GM20000 (cell line): ENCODE measurements at regions not wholly inside any gene's neighbourhood (a gene's known extent, or its start where the extent isn't known, plus 50 kb on each side); places are given as distances from the start of the nearest gene placed in this dataset.

ENCODE experiments used
- DNase-seq: peaks from one replicate; pipeline ENCODE4 v3.0.0; 2012; ENCODE audit warnings: low spot score
- TF ChIP-seq, protein P1 (sequence below): IDR thresholded peaks from 2 replicates; pipeline ENCODE4 v1.5.1; 2012; ENCODE audit warnings: mild to moderate bottlenecking, control low read depth; ENCODE audit errors: extremely low read depth, missing control alignments

DNA sequence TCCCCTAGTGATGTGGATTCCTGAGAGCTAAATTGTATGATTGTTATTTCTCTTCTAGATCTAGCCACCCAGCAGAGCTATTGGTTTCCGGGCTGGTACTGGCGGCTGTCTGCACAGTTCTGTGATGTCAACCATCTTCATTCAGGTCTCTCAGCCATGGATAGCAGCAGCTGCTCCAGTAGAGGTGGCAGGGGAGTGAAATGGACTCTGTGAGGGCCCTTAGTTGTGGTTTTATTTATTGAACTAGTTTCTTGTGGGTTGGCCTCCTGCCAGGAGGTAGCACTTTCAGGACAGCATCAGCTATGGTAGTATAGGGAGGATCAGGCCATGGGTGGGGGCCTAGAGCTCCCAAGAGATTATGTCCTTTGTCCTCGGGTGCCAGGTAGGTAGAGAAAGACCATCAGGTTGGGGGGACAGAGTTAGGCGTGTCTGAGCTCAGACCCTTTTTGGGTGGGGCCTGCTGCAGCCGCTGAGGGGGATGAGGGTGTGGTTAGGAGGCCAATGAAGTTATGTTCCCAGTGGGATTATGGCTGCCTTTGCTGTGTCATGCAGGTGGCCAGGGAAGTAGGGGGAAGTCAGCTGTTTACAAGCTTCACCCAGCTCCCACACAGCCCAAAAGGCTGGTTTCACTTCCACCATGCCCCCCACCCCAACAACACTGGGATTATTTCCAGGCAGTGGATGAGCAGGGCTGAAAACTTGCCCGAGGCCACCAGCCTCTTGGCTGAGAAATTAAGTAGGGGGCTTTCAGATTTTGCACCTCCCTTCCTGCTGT, 55.1 kb upstream of the RGS4 start:
- DNase-seq, result no peak
- TF ChIP-seq, protein P1, sequence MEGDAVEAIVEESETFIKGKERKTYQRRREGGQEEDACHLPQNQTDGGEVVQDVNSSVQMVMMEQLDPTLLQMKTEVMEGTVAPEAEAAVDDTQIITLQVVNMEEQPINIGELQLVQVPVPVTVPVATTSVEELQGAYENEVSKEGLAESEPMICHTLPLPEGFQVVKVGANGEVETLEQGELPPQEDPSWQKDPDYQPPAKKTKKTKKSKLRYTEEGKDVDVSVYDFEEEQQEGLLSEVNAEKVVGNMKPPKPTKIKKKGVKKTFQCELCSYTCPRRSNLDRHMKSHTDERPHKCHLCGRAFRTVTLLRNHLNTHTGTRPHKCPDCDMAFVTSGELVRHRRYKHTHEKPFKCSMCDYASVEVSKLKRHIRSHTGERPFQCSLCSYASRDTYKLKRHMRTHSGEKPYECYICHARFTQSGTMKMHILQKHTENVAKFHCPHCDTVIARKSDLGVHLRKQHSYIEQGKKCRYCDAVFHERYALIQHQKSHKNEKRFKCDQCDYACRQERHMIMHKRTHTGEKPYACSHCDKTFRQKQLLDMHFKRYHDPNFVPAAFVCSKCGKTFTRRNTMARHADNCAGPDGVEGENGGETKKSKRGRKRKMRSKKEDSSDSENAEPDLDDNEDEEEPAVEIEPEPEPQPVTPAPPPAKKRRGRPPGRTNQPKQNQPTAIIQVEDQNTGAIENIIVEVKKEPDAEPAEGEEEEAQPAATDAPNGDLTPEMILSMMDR, result no peak

DNA sequence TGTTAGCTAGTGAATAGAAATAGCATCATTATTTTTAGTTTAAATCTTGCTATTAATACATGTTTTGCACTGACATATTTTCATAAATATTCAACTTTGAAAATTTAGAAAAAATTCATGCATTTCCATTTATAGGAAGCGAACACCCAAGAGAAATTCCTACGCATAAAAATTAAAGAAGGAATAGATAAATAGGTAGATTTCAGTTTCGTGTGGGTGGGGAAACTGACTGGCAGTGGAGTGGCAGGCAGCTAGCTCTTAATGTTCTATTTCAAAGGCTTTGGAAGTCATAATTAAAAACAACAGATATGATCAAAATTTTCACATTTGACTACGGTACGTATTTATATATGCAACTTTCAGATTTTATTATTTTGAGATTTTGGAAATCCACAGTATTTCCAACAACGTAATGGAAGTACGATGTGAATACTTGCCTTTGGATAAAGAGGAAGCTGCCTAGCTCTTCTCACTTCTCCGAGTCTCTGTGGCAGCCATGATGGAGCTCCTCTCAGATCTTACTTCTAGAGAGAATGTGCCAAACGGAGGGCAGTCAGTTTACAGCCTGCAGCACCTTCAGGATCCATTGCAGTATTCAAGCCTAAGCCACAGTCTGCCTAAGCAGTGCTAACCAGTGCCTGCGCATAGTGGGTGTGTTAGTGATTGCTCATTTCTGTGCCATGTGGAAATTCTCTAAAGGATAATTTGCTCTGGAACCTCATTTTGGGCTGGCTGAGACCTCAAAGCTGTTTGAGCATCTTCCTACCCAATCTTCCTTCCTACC, 62.9 kb upstream of the RGS4 start:
- no peak for DNase-seq
- TF ChIP-seq, protein P1, result no peak

DNA sequence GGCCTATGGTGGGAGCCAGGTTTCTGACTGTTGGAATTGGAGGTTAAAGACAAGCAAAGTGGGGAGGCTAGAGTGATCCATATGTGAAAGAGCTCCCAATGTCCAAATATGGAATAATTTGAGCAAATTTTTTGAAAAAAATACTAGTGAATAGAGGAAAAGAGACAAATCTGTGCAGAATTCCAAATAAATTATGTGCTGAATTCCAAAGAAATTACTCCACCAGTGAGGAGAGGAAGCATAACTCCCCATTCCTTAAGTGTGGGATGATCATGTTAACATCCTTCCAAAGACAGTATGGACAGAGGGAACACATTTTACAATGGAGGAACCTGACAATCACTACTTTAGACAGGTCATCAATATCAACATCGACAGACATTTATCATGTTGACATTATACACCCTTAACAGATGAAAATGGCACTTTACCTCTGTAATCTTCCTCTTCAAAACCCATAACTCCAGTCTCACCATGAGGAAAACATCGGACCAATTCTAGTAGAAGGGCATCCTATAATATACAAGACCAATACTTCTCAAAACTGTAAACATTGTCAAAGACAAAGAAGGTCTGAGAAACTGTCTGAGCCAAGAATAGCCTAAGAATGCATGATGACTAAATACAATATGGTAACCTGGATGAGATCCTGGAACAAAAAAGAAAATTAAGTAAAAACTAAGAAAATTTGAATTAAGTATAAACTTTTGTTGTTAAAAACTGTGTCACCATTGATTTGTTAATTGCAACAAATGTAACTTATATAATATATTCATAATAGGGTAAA, 71.5 kb upstream of the RGS4 start:
- TF ChIP-seq, protein P1, result no peak
- DNase-seq, result no peak

GRCh38 chr1:162996261-162996660, 72.9 kb upstream of the RGS4 start:
- TF ChIP-seq, protein P1, result no peak
- DNase-seq, result no peak

DNA sequence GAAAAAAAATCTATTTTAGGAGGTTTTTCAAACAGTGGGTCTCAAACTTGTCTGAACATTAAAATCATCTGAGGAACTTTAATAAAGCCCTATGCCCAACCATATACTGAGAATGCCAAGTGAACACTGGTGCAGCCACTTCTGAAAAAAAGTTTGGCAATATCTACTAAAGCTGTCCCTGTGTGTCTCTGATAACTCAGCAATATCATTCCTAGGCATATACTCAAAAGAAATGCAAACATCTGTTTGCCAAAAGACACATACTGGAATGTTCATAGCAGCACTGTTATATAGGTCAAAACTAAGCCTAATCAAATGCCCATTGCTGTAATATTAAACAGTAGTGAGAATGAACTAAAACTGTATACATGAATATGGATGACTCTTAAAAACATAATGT, 74.2 kb upstream of the RGS4 start:
- TF ChIP-seq, protein P1, result no peak
- DNase-seq, result no peak

GRCh38 chr1:162993846-162994245, 75.3 kb upstream of the RGS4 start:
- no peak for DNase-seq
- TF ChIP-seq, protein P1, result no peak
